ENCODE measurements at regions not wholly inside any gene's neighbourhood (a gene's known extent, or its start where the extent isn't known, plus 50 kb on each side); places are given as distances from the start of the nearest gene placed in this dataset.

DNA sequence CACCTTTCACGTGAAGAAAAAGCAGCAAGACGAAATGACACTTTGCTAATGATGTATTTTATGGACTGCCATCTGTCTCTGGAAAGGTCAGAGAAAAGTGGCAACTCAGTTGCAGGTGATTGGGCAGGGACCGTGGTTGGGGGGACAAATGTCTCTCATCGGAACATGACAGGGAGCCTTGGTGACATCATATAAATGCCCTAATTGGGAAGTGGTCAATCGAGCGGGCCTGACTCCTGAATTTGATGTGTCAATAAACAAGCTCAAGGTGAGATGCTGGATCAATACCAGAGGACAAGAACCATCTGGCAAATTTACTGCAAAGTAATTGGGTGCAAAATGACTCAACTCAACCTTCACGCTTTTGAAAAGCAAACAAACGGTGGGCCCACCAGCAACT, 151.9 kb upstream of the SKOR2 start:
- no peaks in the 10 kb centered on the region for H3K36me3 Mint-ChIP-seq (ENCODE audit: low read depth)
- H3K27ac Mint-ChIP-seq = no peak overlapping the region
- H3K4me2 ChIP-seq = no peak overlapping the region
- no peaks in the 10 kb centered on the region for H3K79me2 ChIP-seq (replicated peaks; ENCODE audit: insufficient read depth)
- no peak overlapping the region for H3K27ac ChIP-seq (ENCODE audit: low read depth)
- no peaks in the 10 kb centered on the region for H3K27me3 ChIP-seq (ENCODE audit: insufficient read depth)
- no peak overlapping the region for H3K4me3 ChIP-seq
- TF ChIP-seq JUNB (IDR thresholded peaks at IDR 0.05; ENCODE audit: unreplicated experiment) = no peak
- no peak for TF ChIP-seq ZNF114 (CRISPR knock-in tag; IDR thresholded peaks at IDR 0.05)
- no peak for TF ChIP-seq EZH2phosphoT487 (IDR thresholded peaks at IDR 0.05; ENCODE audit: unreplicated experiment)
- no peak for TF ChIP-seq EZH2 (IDR thresholded peaks at IDR 0.05; ENCODE audit: low read depth, unreplicated experiment)
- no peak for TF ChIP-seq CREB1 (CRISPR knock-in tag; IDR thresholded peaks at IDR 0.05; ENCODE audit: low read depth)
- TF ChIP-seq NANOG (IDR thresholded peaks at IDR 0.05; ENCODE audit: borderline replicate concordance) = no peak
- TF ChIP-seq STAT1 (IDR thresholded peaks at IDR 0.05; ENCODE audit: unreplicated experiment) = no peak
- TF ChIP-seq, protein P1, sequence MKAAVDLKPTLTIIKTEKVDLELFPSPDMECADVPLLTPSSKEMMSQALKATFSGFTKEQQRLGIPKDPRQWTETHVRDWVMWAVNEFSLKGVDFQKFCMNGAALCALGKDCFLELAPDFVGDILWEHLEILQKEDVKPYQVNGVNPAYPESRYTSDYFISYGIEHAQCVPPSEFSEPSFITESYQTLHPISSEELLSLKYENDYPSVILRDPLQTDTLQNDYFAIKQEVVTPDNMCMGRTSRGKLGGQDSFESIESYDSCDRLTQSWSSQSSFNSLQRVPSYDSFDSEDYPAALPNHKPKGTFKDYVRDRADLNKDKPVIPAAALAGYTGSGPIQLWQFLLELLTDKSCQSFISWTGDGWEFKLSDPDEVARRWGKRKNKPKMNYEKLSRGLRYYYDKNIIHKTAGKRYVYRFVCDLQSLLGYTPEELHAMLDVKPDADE (IDR thresholded peaks at IDR 0.05) = no peak
- TF ChIP-seq ZNF331 (CRISPR knock-in tag; IDR thresholded peaks at IDR 0.05; ENCODE audit: low read depth) = no peak
- no peak for TF ChIP-seq POLR2AphosphoS5 (IDR thresholded peaks at IDR 0.05; ENCODE audit: low read depth)
- TF ChIP-seq, protein P2, sequence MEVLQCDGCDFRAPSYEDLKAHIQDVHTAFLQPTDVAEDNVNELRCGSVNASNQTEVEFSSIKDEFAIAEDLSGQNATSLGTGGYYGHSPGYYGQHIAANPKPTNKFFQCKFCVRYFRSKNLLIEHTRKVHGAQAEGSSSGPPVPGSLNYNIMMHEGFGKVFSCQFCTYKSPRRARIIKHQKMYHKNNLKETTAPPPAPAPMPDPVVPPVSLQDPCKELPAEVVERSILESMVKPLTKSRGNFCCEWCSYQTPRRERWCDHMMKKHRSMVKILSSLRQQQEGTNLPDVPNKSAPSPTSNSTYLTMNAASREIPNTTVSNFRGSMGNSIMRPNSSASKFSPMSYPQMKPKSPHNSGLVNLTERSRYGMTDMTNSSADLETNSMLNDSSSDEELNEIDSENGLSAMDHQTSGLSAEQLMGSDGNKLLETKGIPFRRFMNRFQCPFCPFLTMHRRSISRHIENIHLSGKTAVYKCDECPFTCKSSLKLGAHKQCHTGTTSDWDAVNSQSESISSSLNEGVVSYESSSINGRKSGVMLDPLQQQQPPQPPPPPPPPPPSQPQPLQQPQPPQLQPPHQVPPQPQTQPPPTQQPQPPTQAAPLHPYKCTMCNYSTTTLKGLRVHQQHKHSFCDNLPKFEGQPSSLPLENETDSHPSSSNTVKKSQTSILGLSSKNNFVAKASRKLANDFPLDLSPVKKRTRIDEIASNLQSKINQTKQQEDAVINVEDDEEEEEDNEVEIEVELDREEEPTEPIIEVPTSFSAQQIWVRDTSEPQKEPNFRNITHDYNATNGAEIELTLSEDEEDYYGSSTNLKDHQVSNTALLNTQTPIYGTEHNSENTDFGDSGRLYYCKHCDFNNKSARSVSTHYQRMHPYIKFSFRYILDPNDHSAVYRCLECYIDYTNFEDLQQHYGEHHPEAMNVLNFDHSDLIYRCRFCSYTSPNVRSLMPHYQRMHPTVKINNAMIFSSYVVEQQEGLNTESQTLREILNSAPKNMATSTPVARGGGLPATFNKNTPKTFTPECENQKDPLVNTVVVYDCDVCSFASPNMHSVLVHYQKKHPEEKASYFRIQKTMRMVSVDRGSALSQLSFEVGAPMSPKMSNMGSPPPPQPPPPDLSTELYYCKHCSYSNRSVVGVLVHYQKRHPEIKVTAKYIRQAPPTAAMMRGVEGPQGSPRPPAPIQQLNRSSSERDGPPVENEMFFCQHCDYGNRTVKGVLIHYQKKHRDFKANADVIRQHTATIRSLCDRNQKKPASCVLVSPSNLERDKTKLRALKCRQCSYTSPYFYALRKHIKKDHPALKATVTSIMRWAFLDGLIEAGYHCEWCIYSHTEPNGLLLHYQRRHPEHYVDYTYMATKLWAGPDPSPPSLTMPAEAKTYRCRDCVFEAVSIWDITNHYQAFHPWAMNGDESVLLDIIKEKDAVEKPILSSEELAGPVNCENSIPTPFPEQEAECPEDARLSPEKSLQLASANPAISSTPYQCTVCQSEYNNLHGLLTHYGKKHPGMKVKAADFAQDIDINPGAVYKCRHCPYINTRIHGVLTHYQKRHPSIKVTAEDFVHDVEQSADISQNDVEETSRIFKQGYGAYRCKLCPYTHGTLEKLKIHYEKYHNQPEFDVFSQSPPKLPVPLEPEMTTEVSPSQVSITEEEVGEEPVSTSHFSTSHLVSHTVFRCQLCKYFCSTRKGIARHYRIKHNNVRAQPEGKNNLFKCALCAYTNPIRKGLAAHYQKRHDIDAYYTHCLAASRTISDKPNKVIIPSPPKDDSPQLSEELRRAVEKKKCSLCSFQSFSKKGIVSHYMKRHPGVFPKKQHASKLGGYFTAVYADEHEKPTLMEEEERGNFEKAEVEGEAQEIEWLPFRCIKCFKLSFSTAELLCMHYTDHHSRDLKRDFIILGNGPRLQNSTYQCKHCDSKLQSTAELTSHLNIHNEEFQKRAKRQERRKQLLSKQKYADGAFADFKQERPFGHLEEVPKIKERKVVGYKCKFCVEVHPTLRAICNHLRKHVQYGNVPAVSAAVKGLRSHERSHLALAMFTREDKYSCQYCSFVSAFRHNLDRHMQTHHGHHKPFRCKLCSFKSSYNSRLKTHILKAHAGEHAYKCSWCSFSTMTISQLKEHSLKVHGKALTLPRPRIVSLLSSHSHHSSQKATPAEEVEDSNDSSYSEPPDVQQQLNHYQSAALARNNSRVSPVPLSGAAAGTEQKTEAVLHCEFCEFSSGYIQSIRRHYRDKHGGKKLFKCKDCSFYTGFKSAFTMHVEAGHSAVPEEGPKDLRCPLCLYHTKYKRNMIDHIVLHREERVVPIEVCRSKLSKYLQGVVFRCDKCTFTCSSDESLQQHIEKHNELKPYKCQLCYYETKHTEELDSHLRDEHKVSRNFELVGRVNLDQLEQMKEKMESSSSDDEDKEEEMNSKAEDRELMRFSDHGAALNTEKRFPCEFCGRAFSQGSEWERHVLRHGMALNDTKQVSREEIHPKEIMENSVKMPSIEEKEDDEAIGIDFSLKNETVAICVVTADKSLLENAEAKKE (CRISPR knock-in tag; IDR thresholded peaks at IDR 0.05) = no peak
- TF ChIP-seq, protein P3, sequence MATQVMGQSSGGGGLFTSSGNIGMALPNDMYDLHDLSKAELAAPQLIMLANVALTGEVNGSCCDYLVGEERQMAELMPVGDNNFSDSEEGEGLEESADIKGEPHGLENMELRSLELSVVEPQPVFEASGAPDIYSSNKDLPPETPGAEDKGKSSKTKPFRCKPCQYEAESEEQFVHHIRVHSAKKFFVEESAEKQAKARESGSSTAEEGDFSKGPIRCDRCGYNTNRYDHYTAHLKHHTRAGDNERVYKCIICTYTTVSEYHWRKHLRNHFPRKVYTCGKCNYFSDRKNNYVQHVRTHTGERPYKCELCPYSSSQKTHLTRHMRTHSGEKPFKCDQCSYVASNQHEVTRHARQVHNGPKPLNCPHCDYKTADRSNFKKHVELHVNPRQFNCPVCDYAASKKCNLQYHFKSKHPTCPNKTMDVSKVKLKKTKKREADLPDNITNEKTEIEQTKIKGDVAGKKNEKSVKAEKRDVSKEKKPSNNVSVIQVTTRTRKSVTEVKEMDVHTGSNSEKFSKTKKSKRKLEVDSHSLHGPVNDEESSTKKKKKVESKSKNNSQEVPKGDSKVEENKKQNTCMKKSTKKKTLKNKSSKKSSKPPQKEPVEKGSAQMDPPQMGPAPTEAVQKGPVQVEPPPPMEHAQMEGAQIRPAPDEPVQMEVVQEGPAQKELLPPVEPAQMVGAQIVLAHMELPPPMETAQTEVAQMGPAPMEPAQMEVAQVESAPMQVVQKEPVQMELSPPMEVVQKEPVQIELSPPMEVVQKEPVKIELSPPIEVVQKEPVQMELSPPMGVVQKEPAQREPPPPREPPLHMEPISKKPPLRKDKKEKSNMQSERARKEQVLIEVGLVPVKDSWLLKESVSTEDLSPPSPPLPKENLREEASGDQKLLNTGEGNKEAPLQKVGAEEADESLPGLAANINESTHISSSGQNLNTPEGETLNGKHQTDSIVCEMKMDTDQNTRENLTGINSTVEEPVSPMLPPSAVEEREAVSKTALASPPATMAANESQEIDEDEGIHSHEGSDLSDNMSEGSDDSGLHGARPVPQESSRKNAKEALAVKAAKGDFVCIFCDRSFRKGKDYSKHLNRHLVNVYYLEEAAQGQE (IDR thresholded peaks at IDR 0.05; ENCODE audit: unreplicated experiment) = no peak
- TF ChIP-seq, protein P4, sequence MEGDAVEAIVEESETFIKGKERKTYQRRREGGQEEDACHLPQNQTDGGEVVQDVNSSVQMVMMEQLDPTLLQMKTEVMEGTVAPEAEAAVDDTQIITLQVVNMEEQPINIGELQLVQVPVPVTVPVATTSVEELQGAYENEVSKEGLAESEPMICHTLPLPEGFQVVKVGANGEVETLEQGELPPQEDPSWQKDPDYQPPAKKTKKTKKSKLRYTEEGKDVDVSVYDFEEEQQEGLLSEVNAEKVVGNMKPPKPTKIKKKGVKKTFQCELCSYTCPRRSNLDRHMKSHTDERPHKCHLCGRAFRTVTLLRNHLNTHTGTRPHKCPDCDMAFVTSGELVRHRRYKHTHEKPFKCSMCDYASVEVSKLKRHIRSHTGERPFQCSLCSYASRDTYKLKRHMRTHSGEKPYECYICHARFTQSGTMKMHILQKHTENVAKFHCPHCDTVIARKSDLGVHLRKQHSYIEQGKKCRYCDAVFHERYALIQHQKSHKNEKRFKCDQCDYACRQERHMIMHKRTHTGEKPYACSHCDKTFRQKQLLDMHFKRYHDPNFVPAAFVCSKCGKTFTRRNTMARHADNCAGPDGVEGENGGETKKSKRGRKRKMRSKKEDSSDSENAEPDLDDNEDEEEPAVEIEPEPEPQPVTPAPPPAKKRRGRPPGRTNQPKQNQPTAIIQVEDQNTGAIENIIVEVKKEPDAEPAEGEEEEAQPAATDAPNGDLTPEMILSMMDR (conservative IDR thresholded peaks at IDR 0.05; ENCODE audit: low read depth in 2 of 2) = no peak
- DNase-seq (ENCODE audit: low spot score) (no peak), ATAC-seq (no peak)
- peaks cover 17% of the 10 kb centered on the region for H3K4me1 Mint-ChIP-seq
- H3K27me3 Mint-ChIP-seq (ENCODE audit: insufficient read depth, low read depth, poor library complexity) = peaks cover 10% of the 10 kb centered on the region
- no peak overlapping the region for H2AFZ ChIP-seq
- peaks cover 4% of the 10 kb centered on the region; the same call in 1 of the 3 replicates for H3K9me3 Mint-ChIP-seq
- H3K4me3 Mint-ChIP-seq = no peak overlapping the region
- H3K36me3 ChIP-seq (ENCODE audit: insufficient read depth) = no peaks in the 10 kb centered on the region
- peaks cover 5% of the 10 kb centered on the region; the same call in 1 of the 2 replicates for H3K9me2 ChIP-seq (ENCODE audit: insufficient read depth)
- peaks cover 7% of the 10 kb centered on the region; the same call in 1 of the 2 replicates for H3K4me1 ChIP-seq (ENCODE audit: insufficient read depth)
- H3F3A ChIP-seq (replicated peaks; ENCODE audit: low read depth) = no peaks in the 10 kb centered on the region
- H4K20me1 ChIP-seq (replicated peaks; ENCODE audit: insufficient read depth) = no peaks in the 10 kb centered on the region
